Osteoblast (primary cell): ENCODE measurements at regions not wholly inside any gene's neighbourhood (a gene's known extent, or its start where the extent isn't known, plus 50 kb on each side); places are given as distances from the start of the nearest gene placed in this dataset.

ENCODE experiments used
- DNase-seq: peaks from one replicate; pipeline ENCODE4 v3.0.0; 2011; ENCODE audit warnings: low spot score, mixed read lengths; ENCODE audit not compliant: insufficient read length; ENCODE audit errors: missing footprints
- H2AFZ ChIP-seq: 2 replicates; pipeline ENCODE4 v1.6.0; 2011; ENCODE audit warnings: mild to moderate bottlenecking, low read length
- H3K27ac ChIP-seq: 2 replicates; pipeline ENCODE4 v1.5.1; 2011; ENCODE audit warnings: mild to moderate bottlenecking, low read depth, low read length, moderate library complexity
- H3K27me3 ChIP-seq: 2 replicates; pipeline ENCODE4 v1.6.0; 2012; ENCODE audit warnings: mild to moderate bottlenecking, control low read depth, inconsistent platforms, low read length, moderate library complexity; ENCODE audit not compliant: insufficient read depth
- H3K36me3 ChIP-seq: 2 replicates; pipeline ENCODE4 v1.5.1; 2011; ENCODE audit warnings: mild to moderate bottlenecking, low read length, control low read depth, moderate library complexity; ENCODE audit not compliant: insufficient read depth
- H3K4me1 ChIP-seq: 2 replicates; pipeline ENCODE4 v1.5.1; 2011; ENCODE audit warnings: mild to moderate bottlenecking, low read length, control low read depth, moderate library complexity; ENCODE audit not compliant: insufficient read depth
- H3K4me2 ChIP-seq: 2 replicates; pipeline ENCODE4 v1.6.0; 2011; ENCODE audit warnings: mild to moderate bottlenecking, low read length; ENCODE audit not compliant: insufficient read depth
- H3K4me3 ChIP-seq: fragments of 200-600 bp; sonication (generic); 3 replicates; pipeline ENCODE4 v1.5.1; 2012; ENCODE audit warnings: mild to moderate bottlenecking, low read length, inconsistent platforms; ENCODE audit not compliant: insufficient read depth
- H3K79me2 ChIP-seq: 2 replicates; pipeline ENCODE4 v1.6.0; 2012; ENCODE audit warnings: mild to moderate bottlenecking, low read length, control low read depth, inconsistent platforms; ENCODE audit not compliant: insufficient read depth
- H3K9me3 ChIP-seq: 2 replicates; pipeline ENCODE4 v1.5.1; 2011; ENCODE audit warnings: low read depth, low read length, control low read depth
- H4K20me1 ChIP-seq: 2 replicates; pipeline ENCODE4 v1.6.0; 2012; ENCODE audit warnings: mild to moderate bottlenecking, low read length, control low read depth; ENCODE audit not compliant: insufficient read depth
- CTCF ChIP-seq: IDR thresholded peaks from 2 replicates; pipeline ENCODE4 v1.5.1; 2011; ENCODE audit warnings: mild to moderate bottlenecking, low read depth, low read length, moderate library complexity; ENCODE audit errors: extremely low read depth

GRCh38 chr2:6635296-6635695, 230.4 kb downstream of the CMPK2 start:
- no peak overlapping the region for H3K4me3 ChIP-seq
- no peaks in the 10 kb centered on the region for H3K4me1 ChIP-seq
- H2AFZ ChIP-seq, result no peak overlapping the region
- no peaks in the 10 kb centered on the region for H3K27me3 ChIP-seq
- H3K36me3 ChIP-seq, result no peaks in the 10 kb centered on the region
- H4K20me1 ChIP-seq, result no peaks in the 10 kb centered on the region
- no peak for DNase-seq
- H3K9me3 ChIP-seq, result no peaks in the 10 kb centered on the region
- H3K27ac ChIP-seq, result no peak overlapping the region
- no peaks in the 10 kb centered on the region for H3K79me2 ChIP-seq
- H3K4me2 ChIP-seq, result no peak overlapping the region
- no peak for TF ChIP-seq CTCF

- Histone ChIP-seq H3K27me3 (no peaks in the 10 kb centered on the region), H3K36me3 (no peaks in the 10 kb centered on the region), H4K20me1 (no peaks in the 10 kb centered on the region), H3K79me2 (no peaks in the 10 kb centered on the region), H3K4me1 (no peaks in the 10 kb centered on the region), H3K27ac (no peak overlapping the region), H3K4me2 (no peak overlapping the region), H2AFZ (no peak overlapping the region), H3K4me3 (no peak overlapping the region), H3K9me3 (no peaks in the 10 kb centered on the region)
- DNase-seq, result no peak
- TF ChIP-seq CTCF, result no peak
Measured at GRCh38 chr2:6637330-6637729, 228.4 kb downstream of the CMPK2 start.

GRCh38 chr2:6639929-6640620, 225.6 kb downstream of the CMPK2 start:
- H3K4me1 ChIP-seq, result no peaks in the 10 kb centered on the region
- no peak overlapping the region for H3K4me3 ChIP-seq
- no peak overlapping the region for H3K4me2 ChIP-seq
- no peak overlapping the region for H3K27ac ChIP-seq
- no peaks in the 10 kb centered on the region for H3K9me3 ChIP-seq
- no peaks in the 10 kb centered on the region for H3K27me3 ChIP-seq
- no peak overlapping the region for H2AFZ ChIP-seq
- no peak for TF ChIP-seq CTCF
- no peaks in the 10 kb centered on the region for H3K36me3 ChIP-seq
- no peaks in the 10 kb centered on the region for H4K20me1 ChIP-seq
- no peaks in the 10 kb centered on the region for H3K79me2 ChIP-seq
- no peak for DNase-seq

- no peaks in the 10 kb centered on the region for H3K79me2 ChIP-seq
- no peak for TF ChIP-seq CTCF
- no peak overlapping the region for H3K4me2 ChIP-seq
- H3K27ac ChIP-seq, result no peak overlapping the region
- H2AFZ ChIP-seq, result no peak overlapping the region
- DNase-seq, result no peak
- H3K36me3 ChIP-seq, result no peaks in the 10 kb centered on the region
- H4K20me1 ChIP-seq, result no peaks in the 10 kb centered on the region
- H3K9me3 ChIP-seq, result no peaks in the 10 kb centered on the region
- no peak overlapping the region for H3K4me3 ChIP-seq
- H3K27me3 ChIP-seq, result no peaks in the 10 kb centered on the region
- no peaks in the 10 kb centered on the region for H3K4me1 ChIP-seq
Measured at GRCh38 chr2:6640621-6641015, 225.1 kb downstream of the CMPK2 start.
